Lung (tissue), 11 donors: ENCODE measurements at regions not wholly inside any gene's neighbourhood (a gene's known extent, or its start where the extent isn't known, plus 50 kb on each side); places are given as distances from the start of the nearest gene placed in this dataset.

ENCODE experiments used
- ATAC-seq: fragments of 200-7000 bp; cut with Tn5 transposase; one replicate; pipeline ENCODE4 v1.9.1; 2020; ENCODE audit warnings: moderate number of reproducible peaks; ENCODE audit not compliant: insufficient read depth, low FRiP score
- DNase-seq, 3 donors: peaks; one replicate each; pipeline ENCODE4 v3.0.0-alpha.2; 2013 to 2017
- H3K27ac ChIP-seq, 2 donors: one replicate each; pipeline ENCODE4 v1.5.1; 2013; ENCODE audit warnings: mild to moderate bottlenecking in 2 of 2, moderate library complexity in 2 of 2, control low read depth in 1 of 2, inconsistent platforms in 1 of 2, low read depth in 1 of 2, low read length in 1 of 2
- H3K27me3 ChIP-seq, 3 donors: one replicate each; pipeline ENCODE4 v1.5.1; 2013; ENCODE audit warnings: low read length in 2 of 3; ENCODE audit not compliant: control insufficient read depth in 3 of 3, insufficient read depth in 3 of 3
- H3K36me3 ChIP-seq, 4 donors: one replicate each; pipeline ENCODE4 v1.5.1; 2013; ENCODE audit warnings: low read length in 4 of 4, mild to moderate bottlenecking in 1 of 4, moderate library complexity in 1 of 4; ENCODE audit not compliant: control insufficient read depth in 4 of 4, insufficient read depth in 4 of 4
- H3K4me1 ChIP-seq, 5 donors: one replicate each; pipeline ENCODE4 v1.5.1; 2013; ENCODE audit warnings: low read length in 5 of 5, mild to moderate bottlenecking in 2 of 5, moderate library complexity in 1 of 5; ENCODE audit not compliant: control insufficient read depth in 5 of 5, insufficient read depth in 5 of 5
- H3K4me3 ChIP-seq: one replicate; pipeline ENCODE4 v1.5.1; 2013; ENCODE audit warnings: mild to moderate bottlenecking, control low read depth, moderate library complexity
- H3K9ac ChIP-seq, 2 donors: one replicate each; pipeline ENCODE4 v1.5.1; 2013; ENCODE audit warnings: low read length in 2 of 2, control low read depth in 1 of 2; ENCODE audit not compliant: insufficient read depth in 1 of 2
- H3K9me3 ChIP-seq, 4 donors: one replicate each; pipeline ENCODE4 v1.5.1; 2013; ENCODE audit warnings: low read length in 3 of 4, mild to moderate bottlenecking in 1 of 4, moderate library complexity in 1 of 4; ENCODE audit not compliant: control insufficient read depth in 4 of 4, insufficient read depth in 3 of 4
- WGBS, 2 donors: extraction: QIAGEN DNeasy Blood & Tissue Kit; methylation state at CpG; one replicate each; pipeline ENCODE4 v1.1.7; 2013; 5-methylcytosine and 5-hydroxymethylcytosine counted together
- TF ChIP-seq, protein P1 (sequence below): IDR thresholded peaks from 2 replicates; pipeline ENCODE4 v1.5.1; 2012; ENCODE audit warnings: mild to moderate bottlenecking; ENCODE audit errors: control extremely low read depth, extremely low read depth
- donor health status: control.
- donor health status: control.
- donor health status: Bipolar disorder and iron deficiency.
- donor health status: healthy.
- donor health status: DM: yes; HTN: yes; CAD: no.

DNA sequence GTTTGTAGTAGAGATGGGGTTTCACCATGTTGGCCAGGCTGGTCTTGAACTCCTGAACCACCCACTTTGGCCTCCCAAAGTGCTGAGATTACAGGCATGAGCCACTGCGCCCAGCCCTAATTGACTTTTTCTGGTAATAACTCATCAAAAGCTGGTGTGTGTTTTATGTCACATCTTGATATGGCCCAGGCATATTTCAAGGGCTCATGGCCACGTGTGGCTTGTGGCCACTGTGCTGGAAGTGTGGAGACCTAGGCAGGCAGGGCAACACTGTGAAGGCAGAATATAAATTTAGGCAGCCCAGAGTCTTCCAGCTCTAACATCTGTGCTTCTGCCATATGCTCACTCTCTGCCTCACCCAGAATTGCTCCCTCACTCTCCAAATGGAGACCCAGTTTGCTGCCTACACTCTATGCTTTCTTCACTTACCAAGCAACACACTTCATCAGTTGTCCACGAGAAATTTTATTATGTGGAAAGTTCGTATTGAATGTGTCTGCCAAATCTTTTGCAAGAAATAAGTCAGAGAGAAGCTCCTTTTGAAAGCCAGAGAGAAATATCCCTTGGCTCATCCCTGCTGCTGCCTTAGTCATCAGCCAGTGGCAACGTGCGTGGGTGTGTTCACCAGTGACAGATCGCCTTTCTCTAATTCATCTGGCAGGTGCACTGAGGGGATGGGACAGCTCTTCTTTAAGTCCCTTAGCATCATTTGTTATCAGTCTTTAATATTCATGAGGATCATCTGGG, 129.4 kb upstream of the CXCR4 start:
- ATAC-seq (peak; percentile 35), DNase-seq (peak in 2 of 3 donors; percentile 12 to 44)
- WGBS, 2 donors = 74 to 83% methylated on average over 7 of the region's 7 CpGs

DNA sequence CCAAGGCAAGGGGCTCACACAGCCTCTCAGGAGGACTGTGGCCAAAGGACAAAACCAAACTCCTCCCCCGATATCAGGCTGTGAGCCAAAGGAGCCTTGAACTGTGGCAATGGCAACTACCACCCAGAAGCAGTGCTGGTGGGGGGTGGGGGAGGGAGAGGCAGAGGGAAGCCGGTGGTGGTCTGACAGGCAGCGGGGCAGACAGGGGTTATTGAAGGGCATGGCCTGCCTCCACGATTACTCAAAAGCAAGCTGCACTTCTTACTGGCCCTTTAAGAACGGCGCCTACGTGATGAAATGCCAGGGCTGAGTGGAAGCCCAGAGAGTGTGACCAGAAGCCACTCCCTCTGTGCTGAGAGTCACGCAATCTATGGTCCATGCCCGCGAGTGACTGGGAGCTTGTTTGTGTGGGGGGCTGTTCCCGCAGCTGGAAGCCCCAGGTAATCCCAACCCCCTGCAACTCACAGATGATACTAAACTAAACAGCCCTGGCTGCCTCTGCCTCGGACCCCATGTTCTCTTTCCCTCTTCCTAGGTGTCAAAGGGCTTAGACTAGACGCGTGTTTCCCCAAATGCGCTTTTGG, 128.2 kb upstream of the CXCR4 start:
- Histone ChIP-seq H3K27me3 (no peaks in the 10 kb centered on the region), H3K4me1 (peaks cover 0 to 8% (median 0%) of the 10 kb centered on the region in 5 donors), H3K9ac (no peak overlapping the region), H3K9me3 (no peaks in the 10 kb centered on the region), H3K27ac (no peak overlapping the region), H3K36me3 (no peaks in the 10 kb centered on the region), H3K4me3 (no peak overlapping the region)
- WGBS, 2 donors = 37 to 44% methylated on average over 15 of the region's 15 CpGs
- peak; percentile 61 to 81 (median 68) for DNase-seq
- TF ChIP-seq, protein P1, sequence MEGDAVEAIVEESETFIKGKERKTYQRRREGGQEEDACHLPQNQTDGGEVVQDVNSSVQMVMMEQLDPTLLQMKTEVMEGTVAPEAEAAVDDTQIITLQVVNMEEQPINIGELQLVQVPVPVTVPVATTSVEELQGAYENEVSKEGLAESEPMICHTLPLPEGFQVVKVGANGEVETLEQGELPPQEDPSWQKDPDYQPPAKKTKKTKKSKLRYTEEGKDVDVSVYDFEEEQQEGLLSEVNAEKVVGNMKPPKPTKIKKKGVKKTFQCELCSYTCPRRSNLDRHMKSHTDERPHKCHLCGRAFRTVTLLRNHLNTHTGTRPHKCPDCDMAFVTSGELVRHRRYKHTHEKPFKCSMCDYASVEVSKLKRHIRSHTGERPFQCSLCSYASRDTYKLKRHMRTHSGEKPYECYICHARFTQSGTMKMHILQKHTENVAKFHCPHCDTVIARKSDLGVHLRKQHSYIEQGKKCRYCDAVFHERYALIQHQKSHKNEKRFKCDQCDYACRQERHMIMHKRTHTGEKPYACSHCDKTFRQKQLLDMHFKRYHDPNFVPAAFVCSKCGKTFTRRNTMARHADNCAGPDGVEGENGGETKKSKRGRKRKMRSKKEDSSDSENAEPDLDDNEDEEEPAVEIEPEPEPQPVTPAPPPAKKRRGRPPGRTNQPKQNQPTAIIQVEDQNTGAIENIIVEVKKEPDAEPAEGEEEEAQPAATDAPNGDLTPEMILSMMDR = no peak
- ATAC-seq = peak; percentile 64

More for the DNA sequence above, 129.4 kb upstream of the CXCR4 start:
- H3K9me3 ChIP-seq = no peaks in the 10 kb centered on the region
- H3K27ac ChIP-seq = no peak overlapping the region
- H3K9ac ChIP-seq = no peak overlapping the region
- no peaks in the 10 kb centered on the region for H3K27me3 ChIP-seq
- H3K36me3 ChIP-seq = no peaks in the 10 kb centered on the region
- TF ChIP-seq, protein P1 = no peak
- H3K4me1 ChIP-seq = peaks cover 0 to 10% (median 8%) of the 10 kb centered on the region in 5 donors
- no peak overlapping the region for H3K4me3 ChIP-seq

DNA sequence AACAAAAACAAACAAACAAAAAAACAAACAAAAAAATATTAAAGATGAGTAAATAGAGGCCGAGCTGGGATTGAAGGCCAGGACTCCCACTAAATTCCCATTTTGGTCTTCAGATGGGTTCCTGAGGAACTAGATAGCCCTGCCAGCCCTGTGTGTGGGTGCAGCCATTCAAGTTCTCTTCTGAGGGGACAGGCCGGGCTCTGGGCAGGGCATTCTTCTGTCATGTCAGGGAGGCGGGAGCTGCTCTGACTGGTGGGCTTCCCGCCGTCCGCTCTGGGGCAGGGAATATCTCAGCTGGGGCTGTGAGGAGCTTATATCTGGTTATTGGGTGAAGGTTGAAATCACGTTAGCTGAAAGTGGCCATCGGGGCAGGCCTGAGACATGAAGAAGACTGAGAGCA, 127.3 kb upstream of the CXCR4 start:
- no peak overlapping the region for H3K4me3 ChIP-seq
- DNase-seq (no peak), ATAC-seq (no peak)
- H3K36me3 ChIP-seq = no peaks in the 10 kb centered on the region
- H3K27me3 ChIP-seq = no peaks in the 10 kb centered on the region
- TF ChIP-seq, protein P1 = no peak
- no peak overlapping the region for H3K9ac ChIP-seq
- peaks cover 0 to 8% (median 0%) of the 10 kb centered on the region in 5 donors for H3K4me1 ChIP-seq
- 96 to 98% methylated on average over 8 of the region's 8 CpGs for WGBS, 2 donors
- no peaks in the 10 kb centered on the region for H3K9me3 ChIP-seq
- no peak overlapping the region for H3K27ac ChIP-seq
